DOHH2 (cell line): ENCODE measurements at regions not wholly inside any gene's neighbourhood (a gene's known extent, or its start where the extent isn't known, plus 50 kb on each side); places are given as distances from the start of the nearest gene placed in this dataset.

Experiments
- CTCF ChIP-seq: fragments of 200-600 bp; sonication (generic); IDR thresholded peaks from one replicate; pipeline ENCODE4 v1.5.1; 2014; ENCODE audit warnings: antibody characterized with exemption, mild to moderate bottlenecking, low read depth, low read length; ENCODE audit not compliant: poor library complexity, severe bottlenecking
- EZH2phosphoT487 ChIP-seq: fragments of 200-600 bp; sonication (generic); IDR thresholded peaks from 2 replicates; pipeline ENCODE4 v1.6.1; 2017; ENCODE audit warnings: borderline replicate concordance, mild to moderate bottlenecking, antibody characterized with exemption, low read length, moderate library complexity, mixed read lengths

GRCh38 chr18:60134806-60135205, 235.0 kb downstream of the PMAIP1 start:
- no peak for TF ChIP-seq CTCF
- no peak for TF ChIP-seq EZH2phosphoT487
